ENCODE measurements at regions not wholly inside any gene's neighbourhood (a gene's known extent, or its start where the extent isn't known, plus 50 kb on each side); places are given as distances from the start of the nearest gene placed in this dataset.
"Not testable (repeated sequence)": the region's sequence is repeated elsewhere in the genome, so short reads cannot be mapped to it uniquely, and the experiment has no call there.

DNA sequence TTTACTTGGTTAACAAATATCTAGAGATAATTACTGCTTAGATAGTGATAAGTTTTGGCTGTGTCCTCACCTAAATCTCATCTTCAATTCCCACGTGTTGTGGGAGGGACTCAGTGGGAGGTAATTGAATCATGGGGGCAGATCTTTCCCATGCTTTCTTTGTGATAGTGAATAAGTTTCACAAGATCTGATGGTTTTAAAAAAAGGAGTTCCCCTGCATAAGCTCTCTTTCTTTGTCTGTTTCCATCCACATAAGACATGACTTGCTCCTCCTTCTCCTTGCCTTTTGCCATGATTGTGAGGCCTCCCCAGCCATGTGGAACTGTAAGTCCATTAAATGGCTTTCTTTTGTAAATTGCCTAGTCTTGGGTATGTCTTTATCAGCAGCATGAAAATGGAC, 266.0 kb upstream of the ANKRD50 start:
- not testable (repeated sequence) for DNase-seq

DNA sequence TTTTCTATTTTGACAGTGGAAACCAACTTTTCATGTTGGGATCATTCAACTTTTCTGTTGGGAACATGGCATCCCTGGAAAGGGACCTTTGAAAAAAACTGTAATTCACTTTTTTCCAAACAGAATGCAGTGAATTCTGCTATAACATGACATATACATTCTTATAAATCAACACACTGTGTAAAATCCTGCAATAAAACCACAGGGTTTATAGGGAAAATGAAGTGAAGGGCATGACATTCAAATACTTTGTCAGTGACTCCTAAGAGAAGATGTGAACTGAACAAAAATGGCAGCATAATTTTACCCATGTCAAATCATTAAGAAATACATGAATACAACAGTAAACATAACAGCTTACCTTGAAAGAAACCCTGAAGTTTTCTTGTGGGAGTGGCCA, 264.5 kb upstream of the ANKRD50 start:
- DNase-seq, result no peak

- no peak for DNase-seq
These were observed 261.6 kb upstream of the ANKRD50 start for GRCh38 chr4:124974152-124974551.

DNA sequence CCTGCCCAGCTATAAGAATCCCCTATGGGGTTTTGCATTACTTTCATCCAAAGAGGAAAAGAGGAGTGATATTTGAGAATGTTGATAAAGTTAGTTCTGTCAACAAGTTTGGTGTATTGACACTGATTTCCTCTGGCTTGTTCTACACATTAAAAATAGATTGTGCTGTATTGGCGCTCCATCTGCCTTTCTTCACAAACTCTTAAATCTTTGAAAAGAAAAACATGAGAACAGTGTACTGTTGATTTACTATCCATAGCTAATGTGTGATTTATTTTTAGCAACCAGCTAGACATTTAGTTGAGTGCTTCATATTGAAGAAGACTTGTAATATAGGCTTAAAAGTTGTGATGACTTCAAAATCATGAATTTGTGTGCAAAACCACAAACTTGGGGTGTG, 261.2 kb upstream of the ANKRD50 start:
- DNase-seq, result no peak

DNA sequence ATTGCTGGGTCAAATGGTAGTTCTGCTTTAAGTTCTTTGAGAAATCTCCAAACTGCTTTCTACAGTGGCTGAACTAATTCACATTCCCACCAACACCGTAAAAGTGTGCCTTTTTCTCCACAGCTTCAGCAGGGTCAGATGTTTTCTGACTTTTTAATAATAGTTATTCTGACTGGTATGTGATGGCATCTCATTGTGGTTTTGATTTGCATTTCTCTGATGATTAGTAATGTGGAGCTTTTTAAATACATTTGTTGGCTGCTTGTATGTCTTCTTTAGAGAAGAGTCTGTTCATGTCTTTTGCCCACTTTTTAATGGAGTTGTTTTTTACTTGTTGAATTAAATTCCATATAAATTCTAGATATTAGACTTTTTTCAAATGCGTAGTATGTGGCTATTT, 257.5 kb upstream of the ANKRD50 start:
- no peak for DNase-seq

GRCh38 chr4:124965497-124965891, 253.0 kb upstream of the ANKRD50 start:
- no peak for DNase-seq

GRCh38 chr4:124964852-124965496, 252.4 kb upstream of the ANKRD50 start:
- DNase-seq, result no peak

DNA sequence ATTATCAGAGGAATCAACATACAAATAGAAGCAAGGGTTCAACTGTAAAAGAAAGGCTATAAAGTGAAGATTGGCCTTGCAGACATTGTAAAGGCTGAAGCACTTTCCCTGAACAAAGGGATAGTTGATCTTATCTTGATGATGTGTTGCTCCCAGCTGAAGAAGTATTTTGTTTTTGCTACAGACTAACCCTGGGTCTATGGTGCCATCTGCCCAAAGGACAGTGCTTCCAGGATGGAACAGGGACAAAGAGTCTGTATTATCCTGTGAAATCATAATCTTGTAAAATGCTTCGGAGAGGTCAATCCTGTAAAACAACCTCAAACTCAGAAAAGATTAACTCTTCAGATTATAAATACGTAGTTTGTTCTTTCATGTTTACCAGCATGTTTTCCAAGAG, 251.7 kb upstream of the ANKRD50 start:
- no peak for DNase-seq

DNA sequence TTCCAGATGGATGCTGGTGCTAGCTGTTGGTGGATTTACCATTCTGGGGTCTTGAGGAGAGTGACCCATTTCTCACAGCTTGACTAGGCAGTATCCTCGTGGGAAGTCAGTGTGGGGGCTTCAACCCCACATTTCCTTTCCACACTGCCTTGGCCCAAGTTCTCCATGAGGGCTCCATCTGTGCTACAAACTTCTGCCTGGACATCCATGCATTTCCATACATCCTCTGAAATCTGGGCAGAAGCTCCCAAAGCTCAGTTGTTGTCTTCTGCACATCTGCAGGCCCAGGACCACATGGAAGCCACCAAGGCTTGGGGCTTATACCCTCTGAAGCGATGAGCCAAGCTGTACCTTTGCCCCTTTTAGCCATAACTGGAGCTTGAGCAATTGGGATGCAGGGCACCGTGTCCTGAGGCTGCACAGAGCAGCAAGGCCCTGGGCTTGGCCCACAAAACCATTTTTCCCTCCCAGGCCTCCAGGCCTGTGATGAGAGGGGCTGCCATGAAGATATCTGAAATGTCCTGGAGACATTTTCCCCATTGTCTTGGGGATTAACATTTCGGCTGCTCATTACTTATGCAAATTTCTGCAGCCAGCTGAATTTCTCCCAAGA, 248.7 kb upstream of the ANKRD50 start:
- no peak for DNase-seq

- no peak for DNase-seq
These were observed 246.3 kb upstream of the ANKRD50 start for GRCh38 chr4:124958847-124959246.

DNA sequence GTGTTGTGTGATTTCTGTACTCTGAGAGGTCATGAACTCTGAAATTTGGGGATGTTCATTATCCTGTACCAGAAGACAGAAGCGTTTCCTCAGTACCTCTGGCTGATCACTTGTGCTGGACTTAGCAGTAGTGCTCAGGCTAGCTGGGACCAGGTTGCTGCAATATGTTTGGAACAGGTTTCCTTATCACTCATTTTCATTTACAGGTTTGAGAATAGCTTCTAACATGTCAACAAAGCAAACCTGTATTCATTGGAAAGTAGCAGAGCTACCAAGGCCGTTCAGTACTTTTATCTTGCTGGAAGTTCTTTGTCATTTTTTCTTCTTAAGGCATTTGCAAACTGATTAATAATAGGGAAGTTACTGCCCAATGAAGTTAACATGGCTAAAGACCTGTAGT, 242.9 kb upstream of the ANKRD50 start:
- no peak for DNase-seq

- no peak for DNase-seq
These were observed 241.5 kb upstream of the ANKRD50 start for GRCh38 chr4:124954046-124954445.

DNA sequence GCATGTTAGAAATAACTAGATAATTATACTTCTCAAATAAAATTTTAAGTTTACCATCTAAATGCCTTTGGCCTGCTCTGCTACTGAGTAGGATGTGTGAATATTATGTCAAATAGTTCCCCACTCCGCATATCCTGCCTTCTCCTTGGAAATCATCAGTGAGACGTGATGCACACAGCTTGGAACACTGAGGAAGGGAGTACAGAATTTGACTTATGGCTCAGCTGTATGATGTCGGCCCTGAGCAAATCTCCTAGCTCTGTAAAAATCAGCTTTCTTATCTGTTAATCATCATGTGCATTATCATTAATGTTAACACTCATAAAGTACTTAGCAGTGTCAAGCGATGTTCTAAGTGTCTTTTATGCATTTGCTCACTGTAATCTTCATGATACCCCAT, 241.0 kb upstream of the ANKRD50 start:
- no peak for DNase-seq

- no peak for DNase-seq
These were observed 240.5 kb upstream of the ANKRD50 start for GRCh38 chr4:124953061-124953460.

GRCh38 chr4:124952601-124953000, 240.1 kb upstream of the ANKRD50 start:
- DNase-seq, result no peak

DNA sequence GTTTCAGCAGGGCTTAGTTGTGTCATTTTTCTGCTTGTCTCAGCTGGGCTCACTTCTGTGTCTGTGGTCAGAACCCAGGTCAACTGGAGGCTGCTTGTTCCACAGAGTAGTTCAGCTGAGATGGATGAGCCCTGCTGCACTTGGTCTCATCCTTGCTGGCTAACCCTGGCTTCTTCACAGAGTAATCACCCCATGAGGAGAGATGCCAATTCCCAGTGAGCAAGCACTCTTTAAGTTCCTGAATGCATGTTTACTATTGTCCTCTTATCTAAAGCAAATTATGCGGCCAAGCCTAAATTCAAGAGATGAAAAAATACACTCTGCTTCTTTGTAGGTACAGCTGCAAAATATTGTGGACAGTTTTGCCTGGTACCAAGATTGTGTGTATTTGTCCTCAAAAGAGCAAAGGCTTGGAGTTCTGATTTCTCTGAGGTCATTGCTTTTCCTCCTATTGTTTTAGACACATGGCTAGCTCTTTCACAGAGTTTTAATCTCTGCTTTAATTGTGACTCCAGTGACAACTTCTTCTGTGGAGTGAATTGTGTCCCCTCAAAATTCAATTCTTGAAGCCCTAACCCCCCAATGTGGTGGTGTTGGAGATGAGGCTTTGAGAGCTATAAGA, 236.6 kb upstream of the ANKRD50 start:
- DNase-seq, result no peak

DNA sequence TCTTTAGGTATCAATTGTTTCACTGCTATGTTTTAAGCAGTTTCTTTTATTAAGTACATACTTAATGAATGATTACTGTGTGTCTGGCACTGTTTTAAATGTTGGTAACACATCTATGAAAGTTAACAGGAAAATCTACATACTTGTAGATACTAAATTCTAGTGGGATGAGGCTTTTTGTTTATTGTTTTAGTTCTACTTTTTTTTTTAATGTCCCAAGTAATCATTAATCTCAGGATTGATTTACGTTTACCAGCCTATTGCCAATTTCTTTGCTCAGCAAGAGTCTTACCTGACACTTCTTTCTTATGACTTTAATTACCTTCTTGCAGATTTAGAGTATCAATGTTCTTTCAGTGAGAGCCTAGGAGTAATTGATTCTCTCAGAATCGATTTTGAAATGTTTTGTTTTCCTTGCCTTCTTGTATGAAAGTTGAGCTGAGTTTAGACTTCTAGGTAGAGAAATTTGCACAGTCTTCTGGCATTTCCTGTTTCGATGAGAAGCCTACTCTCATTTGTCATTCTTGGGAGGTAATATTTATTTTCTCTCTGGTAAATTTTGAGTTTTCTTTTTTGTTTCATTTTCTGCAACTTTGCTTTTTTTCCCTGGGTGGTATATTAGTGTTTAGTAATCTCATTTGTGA, 235.2 kb upstream of the ANKRD50 start:
- DNase-seq, result no peak

- DNase-seq, result no peak
These were observed 234.2 kb upstream of the ANKRD50 start for GRCh38 chr4:124946696-124947095.

- no peak for DNase-seq
These were observed 232.9 kb upstream of the ANKRD50 start for GRCh38 chr4:124945422-124945821.

- DNase-seq, result no peak
These were observed 231.4 kb upstream of the ANKRD50 start for GRCh38 chr4:124943938-124944337.

GRCh38 chr4:124943145-124943889, 230.8 kb upstream of the ANKRD50 start:
- no peak for DNase-seq

- DNase-seq, result no peak
These were observed 228.7 kb upstream of the ANKRD50 start for GRCh38 chr4:124941267-124941666.

DNA sequence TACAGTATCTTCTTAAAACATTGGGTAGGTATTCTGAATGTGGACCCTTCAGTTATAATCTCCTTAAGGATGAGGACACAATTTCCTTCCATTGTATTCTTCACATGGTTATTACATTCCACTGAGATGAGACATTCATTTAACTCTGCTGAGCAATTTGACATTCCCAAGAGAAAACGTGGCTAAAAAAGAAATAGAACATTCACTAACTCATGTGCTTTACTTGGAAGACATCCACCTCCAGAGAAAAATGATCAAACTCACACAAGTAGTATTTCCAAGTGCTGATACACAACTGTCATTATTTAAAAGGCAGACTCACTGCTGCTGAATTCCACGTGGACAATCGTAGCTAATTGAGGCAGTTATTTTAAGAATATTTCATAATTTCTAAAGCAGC, 227.9 kb upstream of the ANKRD50 start:
- no peak for DNase-seq
